ENCODE measurements at regions not wholly inside any gene's neighbourhood (a gene's known extent, or its start where the extent isn't known, plus 50 kb on each side); places are given as distances from the start of the nearest gene placed in this dataset.

GRCh38 chr20:40770564-40771307 lies 81.7 kb upstream of the MAFB start:
- no peaks in the 10 kb centered on the region for H3K9me3 ChIP-seq
- DNase-seq (ENCODE audit: low spot score): no peak
- TF ChIP-seq, protein P1, sequence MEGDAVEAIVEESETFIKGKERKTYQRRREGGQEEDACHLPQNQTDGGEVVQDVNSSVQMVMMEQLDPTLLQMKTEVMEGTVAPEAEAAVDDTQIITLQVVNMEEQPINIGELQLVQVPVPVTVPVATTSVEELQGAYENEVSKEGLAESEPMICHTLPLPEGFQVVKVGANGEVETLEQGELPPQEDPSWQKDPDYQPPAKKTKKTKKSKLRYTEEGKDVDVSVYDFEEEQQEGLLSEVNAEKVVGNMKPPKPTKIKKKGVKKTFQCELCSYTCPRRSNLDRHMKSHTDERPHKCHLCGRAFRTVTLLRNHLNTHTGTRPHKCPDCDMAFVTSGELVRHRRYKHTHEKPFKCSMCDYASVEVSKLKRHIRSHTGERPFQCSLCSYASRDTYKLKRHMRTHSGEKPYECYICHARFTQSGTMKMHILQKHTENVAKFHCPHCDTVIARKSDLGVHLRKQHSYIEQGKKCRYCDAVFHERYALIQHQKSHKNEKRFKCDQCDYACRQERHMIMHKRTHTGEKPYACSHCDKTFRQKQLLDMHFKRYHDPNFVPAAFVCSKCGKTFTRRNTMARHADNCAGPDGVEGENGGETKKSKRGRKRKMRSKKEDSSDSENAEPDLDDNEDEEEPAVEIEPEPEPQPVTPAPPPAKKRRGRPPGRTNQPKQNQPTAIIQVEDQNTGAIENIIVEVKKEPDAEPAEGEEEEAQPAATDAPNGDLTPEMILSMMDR (IDR thresholded peaks at IDR 0.05): no peak
- H3K4me1 ChIP-seq: no peaks in the 10 kb centered on the region
- H3K27ac ChIP-seq: no peak overlapping the region
- H3K36me3 ChIP-seq: no peaks in the 10 kb centered on the region
- no peak overlapping the region for H3K4me3 ChIP-seq
- no peaks in the 10 kb centered on the region for H3K27me3 ChIP-seq

- no peaks in the 10 kb centered on the region for H3K27me3 ChIP-seq
- no peak overlapping the region for H3K4me3 ChIP-seq
- H3K27ac ChIP-seq: no peak overlapping the region
- DNase-seq (ENCODE audit: low spot score): no peak
- no peaks in the 10 kb centered on the region for H3K4me1 ChIP-seq
- H3K36me3 ChIP-seq: no peaks in the 10 kb centered on the region
- no peaks in the 10 kb centered on the region for H3K9me3 ChIP-seq
- TF ChIP-seq, protein P1 (IDR thresholded peaks at IDR 0.05): no peak
Observed at GRCh38 chr20:40771308-40771610, 82.2 kb upstream of the MAFB start.

DNA sequence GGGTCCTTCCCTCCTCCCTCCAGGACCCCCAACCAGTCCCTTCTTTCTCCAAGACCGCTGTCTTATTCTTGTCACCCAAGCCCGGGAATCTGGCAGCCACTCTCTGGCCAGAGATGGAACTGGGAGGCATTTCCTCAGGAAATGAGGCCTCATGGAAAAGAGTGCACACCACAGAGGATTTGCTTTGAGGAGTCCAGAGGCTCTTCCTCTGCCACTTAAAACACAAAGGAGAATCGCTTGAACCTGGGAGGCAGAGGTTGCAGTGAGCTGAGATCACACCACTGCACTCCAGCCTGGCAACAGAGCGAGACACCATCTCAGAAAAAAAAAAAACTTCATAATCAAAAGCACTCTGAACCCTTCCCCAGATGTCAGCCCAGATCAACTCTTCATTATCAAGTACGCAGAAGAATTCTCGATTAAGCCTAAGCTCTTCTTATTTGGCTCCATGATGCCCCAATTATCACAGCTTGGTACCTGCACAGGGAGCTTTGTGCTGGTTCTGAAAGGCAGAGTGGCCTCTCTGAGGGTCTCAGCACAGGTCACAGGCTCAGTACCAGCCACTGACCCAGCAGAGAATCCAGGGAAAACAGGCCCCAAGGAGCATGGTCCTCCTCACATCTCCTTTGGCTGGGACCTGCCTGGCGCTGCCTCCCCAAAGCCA lies 82.9 kb upstream of the MAFB start:
- H3K27me3 ChIP-seq: no peaks in the 10 kb centered on the region
- no peaks in the 10 kb centered on the region for H3K36me3 ChIP-seq
- H3K9me3 ChIP-seq: no peaks in the 10 kb centered on the region
- no peak overlapping the region for H3K27ac ChIP-seq
- no peaks in the 10 kb centered on the region for H3K4me1 ChIP-seq
- TF ChIP-seq, protein P1 (IDR thresholded peaks at IDR 0.05): no peak
- DNase-seq (ENCODE audit: low spot score): no peak
- no peak overlapping the region for H3K4me3 ChIP-seq

- no peaks in the 10 kb centered on the region for H3K36me3 ChIP-seq
- TF ChIP-seq, protein P1 (IDR thresholded peaks at IDR 0.05): no peak
Observed at GRCh38 chr20:40773376-40773775, 84.3 kb upstream of the MAFB start.

DNA sequence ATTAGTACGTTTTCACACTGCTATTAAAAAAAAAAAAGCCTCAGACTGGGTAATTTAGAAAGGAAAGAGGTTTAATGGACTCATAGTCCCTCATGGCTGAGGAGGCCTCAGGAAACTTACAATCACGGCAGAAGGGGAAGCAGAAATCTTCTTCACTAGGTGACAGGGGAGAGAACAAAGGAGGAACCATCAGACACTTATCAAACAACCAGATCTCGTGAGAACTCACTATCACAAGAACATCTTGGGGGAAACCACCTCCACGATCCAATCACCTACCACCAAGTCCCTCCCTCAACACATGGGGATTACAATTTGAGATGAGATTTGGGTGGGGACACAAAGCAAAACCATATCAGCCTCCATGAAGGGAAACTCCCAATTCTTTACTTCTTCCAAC lies 85.2 kb upstream of the MAFB start:
- no peaks in the 10 kb centered on the region for H3K9me3 ChIP-seq
- TF ChIP-seq, protein P1 (IDR thresholded peaks at IDR 0.05): no peak
- no peaks in the 10 kb centered on the region for H3K4me1 ChIP-seq
- no peak overlapping the region for H3K4me3 ChIP-seq
- no peaks in the 10 kb centered on the region for H3K36me3 ChIP-seq
- no peak overlapping the region for H3K27ac ChIP-seq
- H3K27me3 ChIP-seq: no peaks in the 10 kb centered on the region
- DNase-seq (ENCODE audit: low spot score): no peak

More at GRCh38 chr20:40773376-40773775, 84.3 kb upstream of the MAFB start:
- Histone ChIP-seq H3K27ac (no peak overlapping the region), H3K4me1 (no peaks in the 10 kb centered on the region), H3K27me3 (no peaks in the 10 kb centered on the region), H3K9me3 (no peaks in the 10 kb centered on the region), H3K4me3 (no peak overlapping the region)
- DNase-seq (ENCODE audit: low spot score): no peak

All from right atrium auricular region (tissue), 2 donors.